ENCODE measurements at regions not wholly inside any gene's neighbourhood (a gene's known extent, or its start where the extent isn't known, plus 50 kb on each side); places are given as distances from the start of the nearest gene placed in this dataset.

- Mint-ChIP-seq H3K27me3 (no peaks in the 10 kb centered on the region), H3K9me3 (ENCODE audit: insufficient read depth) (no peaks in the 10 kb centered on the region), H3K27ac (no peak overlapping the region), H3K4me3 (no peak overlapping the region), H3K4me1 (no peaks in the 10 kb centered on the region)
- Histone ChIP-seq H3K27ac (ENCODE audit: low read length in 2 of 2) (no peak overlapping the region), H3K4me2 (replicated peaks; ENCODE audit: low read depth, low read length, poor library complexity, severe bottlenecking) (no peak overlapping the region), H3K79me2 (ENCODE audit: control insufficient read depth, insufficient read depth, low read length) (no peaks in the 10 kb centered on the region), H3K4me3 (ENCODE audit: control extremely low read depth in 1 of 5, extremely low read depth in 1 of 5, insufficient read depth in 1 of 5, low read depth in 2 of 5, low read length in 4 of 5) (no peak overlapping the region), H4K20me1 (ENCODE audit: control insufficient read depth, insufficient read depth, low read length, poor library complexity, severe bottlenecking) (no peaks in the 10 kb centered on the region), H3K27me3 (replicated peaks in 1 of 4; ENCODE audit: control extremely low read depth in 1 of 4, control insufficient read depth in 3 of 4, insufficient read depth in 4 of 4, low read length in 3 of 4) (no peaks in the 10 kb centered on the region), H3K36me3 (replicated peaks in 1 of 2; ENCODE audit: control extremely low read depth in 1 of 2, control insufficient read depth in 1 of 2, extremely low read depth in 1 of 2, insufficient read depth in 2 of 2, low read length in 1 of 2) (no peaks in the 10 kb centered on the region), H3K4me1 (ENCODE audit: control insufficient read depth in 2 of 2, insufficient read depth in 2 of 2, low read length in 2 of 2) (no peaks in the 10 kb centered on the region), H3K9ac (ENCODE audit: low read length) (no peak overlapping the region), H2AFZ (ENCODE audit: insufficient read depth, low read depth, low read length, poor library complexity, severe bottlenecking) (no peak overlapping the region), H3K9me3 (ENCODE audit: control extremely low read depth in 1 of 3, control insufficient read depth in 2 of 3, insufficient read depth in 1 of 3, low read length in 2 of 3) (no peaks in the 10 kb centered on the region)
- WGBS (ENCODE audit: insufficient coverage), result 71% methylated on average over 1 of the region's 1 CpG
- CTCF ChIA-PET, result interaction anchor here (0.7 kb wide), 1 partner anchor 9 kb away, joined by 3 read pairs; no protein-coding TSS in a partner anchor
- DNase-seq, result no peak
- TF ChIP-seq EZH2 (IDR thresholded peaks at IDR 0.05; ENCODE audit: borderline replicate concordance, insufficient read depth, low read depth, low read length, poor library complexity, severe bottlenecking) (no peak), CTCF (IDR thresholded peaks at IDR 0.05) (no peak)
- no peak for ATAC-seq (ENCODE audit: low read depth)
- POLR2A ChIA-PET, result no interaction called here
- intact Hi-C loops (cut with micrococcal nuclease), result no loop called here
These were observed 640.0 kb downstream of the MAT2B start for GRCh38 chr5:164145458-164145857.

- no peak overlapping the region for H2AFZ ChIP-seq (ENCODE audit: insufficient read depth, low read depth, low read length, poor library complexity, severe bottlenecking)
- intact Hi-C loops (cut with micrococcal nuclease), result no loop called here
- no peak for ATAC-seq (ENCODE audit: low read depth)
- no peaks in the 10 kb centered on the region for H3K9me3 Mint-ChIP-seq (ENCODE audit: insufficient read depth)
- no peak overlapping the region for H3K27ac ChIP-seq (ENCODE audit: low read length in 2 of 2)
- no peak overlapping the region for H3K27ac Mint-ChIP-seq
- H3K4me2 ChIP-seq (replicated peaks; ENCODE audit: low read depth, low read length, poor library complexity, severe bottlenecking), result no peak overlapping the region
- H3K9ac ChIP-seq (ENCODE audit: low read length), result no peak overlapping the region
- no peaks in the 10 kb centered on the region for H3K9me3 ChIP-seq (ENCODE audit: control extremely low read depth in 1 of 3, control insufficient read depth in 2 of 3, insufficient read depth in 1 of 3, low read length in 2 of 3)
- H3K79me2 ChIP-seq (ENCODE audit: control insufficient read depth, insufficient read depth, low read length), result no peaks in the 10 kb centered on the region
- ChIA-PET POLR2A (no interaction called here), CTCF (no interaction called here)
- no peaks in the 10 kb centered on the region for H4K20me1 ChIP-seq (ENCODE audit: control insufficient read depth, insufficient read depth, low read length, poor library complexity, severe bottlenecking)
- 85% methylated on average over 2 of the region's 4 CpGs for WGBS (ENCODE audit: insufficient coverage)
- H3K4me3 ChIP-seq (ENCODE audit: control extremely low read depth in 1 of 5, extremely low read depth in 1 of 5, insufficient read depth in 1 of 5, low read depth in 2 of 5, low read length in 4 of 5), result no peak overlapping the region
- DNase-seq, result no peak
- TF ChIP-seq EZH2 (IDR thresholded peaks at IDR 0.05; ENCODE audit: borderline replicate concordance, insufficient read depth, low read depth, low read length, poor library complexity, severe bottlenecking), result no peak
- TF ChIP-seq CTCF (IDR thresholded peaks at IDR 0.05), result no peak
- no peaks in the 10 kb centered on the region for H3K27me3 ChIP-seq (replicated peaks in 1 of 4; ENCODE audit: control extremely low read depth in 1 of 4, control insufficient read depth in 3 of 4, insufficient read depth in 4 of 4, low read length in 3 of 4)
- H3K27me3 Mint-ChIP-seq, result no peaks in the 10 kb centered on the region
- no peak overlapping the region for H3K4me3 Mint-ChIP-seq
- H3K4me1 Mint-ChIP-seq, result no peaks in the 10 kb centered on the region
- no peaks in the 10 kb centered on the region for H3K36me3 ChIP-seq (replicated peaks in 1 of 2; ENCODE audit: control extremely low read depth in 1 of 2, control insufficient read depth in 1 of 2, extremely low read depth in 1 of 2, insufficient read depth in 2 of 2, low read length in 1 of 2)
- H3K4me1 ChIP-seq (ENCODE audit: control insufficient read depth in 2 of 2, insufficient read depth in 2 of 2, low read length in 2 of 2), result no peaks in the 10 kb centered on the region
These were observed 640.8 kb downstream of the MAT2B start for GRCh38 chr5:164146223-164146622.
